Esophagus squamous epithelium (tissue), 4 donors: ENCODE measurements at regions not wholly inside any gene's neighbourhood (a gene's known extent, or its start where the extent isn't known, plus 50 kb on each side); places are given as distances from the start of the nearest gene placed in this dataset.

Experiments used
- CTCF ChIP-seq, 6 experiments: fragments of 450-650 bp in 4 of 6; fragments of 200-600 bp in 2 of 6; sonication (generic) in 2 of 6; IDR thresholded peaks; one replicate each; pipeline ENCODE4 v1.5.1; 2016 to 2019; ENCODE audit warnings: antibody characterized with exemption in 6 of 6, mild to moderate bottlenecking in 4 of 6, moderate library complexity in 4 of 6
- POLR2A ChIP-seq, 4 donors: fragments of 450-650 bp; IDR thresholded peaks; one replicate each; pipeline ENCODE4 v1.6.1; 2017; ENCODE audit warnings: antibody characterized with exemption in 4 of 4, mild to moderate bottlenecking in 4 of 4, moderate library complexity in 3 of 4

DNA sequence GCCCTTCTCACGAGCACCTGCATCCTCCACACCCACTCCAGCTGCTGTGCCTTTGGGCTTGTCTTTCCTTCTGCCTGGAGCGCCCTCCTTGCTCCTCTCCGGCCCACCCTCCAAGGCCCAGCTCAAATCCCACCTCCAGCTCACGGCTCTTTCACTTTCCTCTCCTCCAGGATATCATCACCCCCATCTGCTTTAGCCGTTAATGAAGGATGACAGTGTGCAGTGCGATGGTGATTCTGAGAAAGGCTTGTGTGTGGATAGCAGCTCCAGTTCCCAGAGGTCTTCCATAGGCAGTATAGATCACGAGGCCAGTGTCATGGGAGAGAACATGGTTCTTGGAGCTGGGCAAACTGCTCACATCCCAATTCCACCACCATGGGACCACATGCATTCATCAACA lies 237.4 kb downstream of the TLE3 start:
- no peak for TF ChIP-seq POLR2A (IDR thresholded peaks at IDR 0.05)
- no peak for TF ChIP-seq CTCF (IDR thresholded peaks at IDR 0.05)
